T-helper 2 cell treated with Interferon-gamma antibody and Interleukin-4, amounts not matched to agents 5 μg/mL and 100 μg/mL, for 36 hours (primary cell): ENCODE measurements at regions not wholly inside any gene's neighbourhood (a gene's known extent, or its start where the extent isn't known, plus 50 kb on each side); places are given as distances from the start of the nearest gene placed in this dataset.

Experiments used
- DNase-seq: peaks from one replicate; pipeline ENCODE4 v3.0.0; 2021; ENCODE audit warnings: low spot score
- H3K27ac Mint-ChIP-seq: one replicate; pipeline ENCODE4 v1.8.0; 2021; ENCODE audit warnings: mild to moderate bottlenecking, mixed read lengths
- H3K27me3 Mint-ChIP-seq: one replicate; pipeline ENCODE4 v1.8.0; 2021; ENCODE audit warnings: low read depth, mixed read lengths
- H3K36me3 Mint-ChIP-seq: one replicate; pipeline ENCODE4 v1.8.0; 2021; ENCODE audit warnings: low read depth, mixed read lengths
- H3K4me1 Mint-ChIP-seq: one replicate; pipeline ENCODE4 v1.8.0; 2021; ENCODE audit warnings: low read depth, mixed read lengths
- H3K4me3 Mint-ChIP-seq: one replicate; pipeline ENCODE4 v1.8.0; 2022; ENCODE audit warnings: mild to moderate bottlenecking, moderate library complexity, mixed read lengths
- H3K9me3 Mint-ChIP-seq: one replicate; pipeline ENCODE4 v1.8.0; 2021; ENCODE audit warnings: mixed read lengths

DNA sequence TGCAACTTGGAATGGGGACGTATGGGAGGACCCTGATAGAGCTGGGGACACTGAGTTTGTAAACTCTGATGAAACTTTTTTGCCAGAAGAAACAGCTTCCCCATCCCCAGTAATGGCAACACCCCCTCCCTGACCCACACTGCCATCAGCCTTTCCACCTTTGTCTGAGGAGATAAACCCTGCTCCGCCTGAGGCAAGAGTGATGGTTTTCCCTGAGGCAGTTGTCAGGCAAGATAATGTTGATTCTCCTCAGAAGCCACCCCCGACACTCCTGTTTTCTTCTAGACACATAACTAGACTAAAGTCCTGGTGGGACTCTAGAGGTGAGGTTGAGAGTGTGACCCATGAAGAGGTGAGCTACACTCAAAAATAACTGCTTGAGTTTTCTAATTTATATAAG is 71.9 kb upstream of the STK26 start:
- peaks cover 5% of the 10 kb centered on the region for H3K9me3 Mint-ChIP-seq
- H3K36me3 Mint-ChIP-seq, result peaks cover 1% of the 10 kb centered on the region
- H3K27ac Mint-ChIP-seq, result no peak overlapping the region
- no peak overlapping the region for H3K4me3 Mint-ChIP-seq
- no peaks in the 10 kb centered on the region for H3K27me3 Mint-ChIP-seq
- DNase-seq, result no peak
- H3K4me1 Mint-ChIP-seq, result peaks cover 6% of the 10 kb centered on the region

DNA sequence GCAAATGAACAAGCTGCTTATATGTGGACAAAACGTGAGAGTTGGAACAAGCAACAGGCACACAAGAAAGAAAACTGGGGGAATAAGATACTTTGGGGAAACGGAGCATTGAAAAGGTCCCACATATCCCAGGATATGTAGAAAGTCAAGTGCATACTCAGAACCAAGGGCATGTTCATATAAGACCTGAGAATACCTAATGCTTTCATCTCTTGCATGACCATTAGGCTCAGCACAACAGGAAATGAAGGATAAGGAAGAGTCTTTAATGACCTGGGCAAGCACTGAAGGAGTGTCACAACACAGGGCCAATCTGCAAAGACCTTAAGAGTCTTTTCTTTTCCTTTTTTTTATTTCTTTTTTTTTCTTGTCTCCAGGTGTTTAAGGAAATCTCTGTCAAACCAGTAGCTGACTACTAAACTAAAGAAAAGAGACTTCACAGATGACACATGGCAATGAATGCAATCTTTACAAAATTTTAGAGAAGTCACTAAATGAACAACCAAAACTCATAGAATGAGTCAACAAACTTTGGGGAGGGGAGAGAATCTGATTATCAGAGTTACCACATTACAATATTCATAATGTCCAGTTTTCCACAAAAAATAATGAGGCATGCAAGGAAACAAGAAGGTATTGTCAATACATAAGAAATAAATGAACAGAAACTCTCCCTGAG is 67.9 kb upstream of the STK26 start:
- peaks cover 1% of the 10 kb centered on the region for H3K36me3 Mint-ChIP-seq

DNA sequence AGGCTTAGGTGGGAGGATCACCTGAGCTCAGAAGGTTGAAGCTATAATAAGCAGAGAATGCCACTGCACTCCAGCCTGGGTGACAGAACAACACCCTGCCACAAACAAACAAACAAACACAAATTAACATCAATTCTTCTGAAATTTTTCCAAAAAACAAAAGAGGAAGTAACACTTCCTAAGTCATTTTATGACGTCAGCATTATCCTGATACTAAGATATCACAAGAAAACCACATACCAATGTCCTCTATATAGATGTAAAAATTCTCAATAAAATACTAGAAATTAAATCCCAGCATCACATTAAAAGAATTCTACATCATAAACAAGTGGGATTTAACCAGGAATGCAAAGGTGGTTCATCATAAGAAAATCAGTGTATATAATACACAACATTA is 64.4 kb upstream of the STK26 start:
- peaks cover 6% of the 10 kb centered on the region for H3K9me3 Mint-ChIP-seq
- no peak overlapping the region for H3K27ac Mint-ChIP-seq
- peaks cover 9% of the 10 kb centered on the region for H3K4me1 Mint-ChIP-seq
- H3K27me3 Mint-ChIP-seq, result no peaks in the 10 kb centered on the region
- DNase-seq, result no peak
- no peak overlapping the region for H3K4me3 Mint-ChIP-seq
- H3K36me3 Mint-ChIP-seq, result peaks cover 5% of the 10 kb centered on the region

More for the DNA sequence above, 67.9 kb upstream of the STK26 start:
- H3K4me1 Mint-ChIP-seq, result peaks cover 6% of the 10 kb centered on the region
- H3K9me3 Mint-ChIP-seq, result peaks cover 5% of the 10 kb centered on the region
- DNase-seq, result no peak
- H3K4me3 Mint-ChIP-seq, result no peak overlapping the region
- H3K27ac Mint-ChIP-seq, result no peak overlapping the region
- no peaks in the 10 kb centered on the region for H3K27me3 Mint-ChIP-seq

DNA sequence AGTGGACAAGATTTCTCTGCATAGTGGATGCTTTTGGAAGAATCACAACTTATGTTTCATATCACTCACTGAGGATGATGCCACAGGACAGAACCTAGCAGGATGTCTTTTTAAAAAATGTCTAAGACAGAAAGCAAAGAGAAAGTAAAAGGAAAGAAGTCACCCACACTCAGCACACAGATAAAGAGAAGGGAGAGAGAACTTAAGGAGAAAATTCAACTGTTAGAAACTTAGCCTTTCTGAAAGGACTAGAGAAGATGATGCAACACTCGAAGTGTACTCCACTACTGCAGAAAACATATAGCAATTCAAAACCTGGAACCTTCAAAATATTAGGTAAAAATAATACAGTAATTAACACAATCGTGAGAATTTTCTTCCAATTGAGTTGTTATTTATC is 52.8 kb upstream of the STK26 start:
- Mint-ChIP-seq H3K27me3 (no peaks in the 10 kb centered on the region), H3K9me3 (no peaks in the 10 kb centered on the region), H3K27ac (peak overlapping the region; percentile 47), H3K4me1 (peaks cover 8% of the 10 kb centered on the region), H3K36me3 (no peaks in the 10 kb centered on the region), H3K4me3 (peak overlapping the region; percentile 65)
- no peak for DNase-seq
